MG63 (cell line): ENCODE measurements at regions not wholly inside any gene's neighbourhood (a gene's known extent, or its start where the extent isn't known, plus 50 kb on each side); places are given as distances from the start of the nearest gene placed in this dataset.

Experiments used
- DNase-seq: peaks from one replicate; pipeline ENCODE4 v3.0.0-alpha.2; 2020
- H3K27me3 ChIP-seq: fragments of 250-450 bp; sonication (Bioruptor Pico); 2 replicates; pipeline ENCODE4 v1.5.1; 2020; ENCODE audit warnings: mild to moderate bottlenecking, moderate library complexity
- H3K36me3 ChIP-seq: fragments of 250-450 bp; sonication (Bioruptor Pico); 2 replicates; pipeline ENCODE4 v1.5.1; 2020; ENCODE audit warnings: mild to moderate bottlenecking, moderate library complexity
- H3K4me3 ChIP-seq: fragments of 250-450 bp; sonication (Bioruptor Pico); 2 replicates; pipeline ENCODE4 v1.5.1; 2020; ENCODE audit warnings: mild to moderate bottlenecking, moderate library complexity
- H3K9me3 ChIP-seq: fragments of 250-450 bp; sonication (Bioruptor Pico); 2 replicates; pipeline ENCODE4 v1.5.1; 2020; ENCODE audit warnings: mild to moderate bottlenecking, moderate library complexity

DNA sequence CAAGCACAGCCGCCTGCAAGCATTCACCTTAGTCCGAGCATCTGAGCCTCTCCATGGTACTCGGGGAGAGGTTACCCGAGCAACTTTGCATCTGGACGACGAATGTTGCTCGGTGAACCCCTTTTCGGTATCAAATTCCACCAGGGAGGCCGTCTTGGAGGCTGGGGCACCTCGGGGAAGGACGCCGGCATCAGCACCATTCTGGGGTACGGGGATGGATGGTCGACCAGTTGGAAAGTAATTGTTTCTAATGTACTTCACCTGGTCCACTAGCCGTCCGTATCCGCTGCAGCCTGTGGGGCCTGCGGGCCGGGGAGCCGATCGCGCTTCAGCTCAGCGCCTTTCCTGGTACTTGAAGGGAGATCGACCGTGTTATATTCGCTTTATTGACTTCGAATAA lies 161.7 kb upstream of the RTL1 start:
- no peaks in the 10 kb centered on the region for H3K36me3 ChIP-seq
- DNase-seq: no peak
- H3K4me3 ChIP-seq: no peak overlapping the region
- H3K9me3 ChIP-seq: no peaks in the 10 kb centered on the region
- H3K27me3 ChIP-seq: no peaks in the 10 kb centered on the region

DNA sequence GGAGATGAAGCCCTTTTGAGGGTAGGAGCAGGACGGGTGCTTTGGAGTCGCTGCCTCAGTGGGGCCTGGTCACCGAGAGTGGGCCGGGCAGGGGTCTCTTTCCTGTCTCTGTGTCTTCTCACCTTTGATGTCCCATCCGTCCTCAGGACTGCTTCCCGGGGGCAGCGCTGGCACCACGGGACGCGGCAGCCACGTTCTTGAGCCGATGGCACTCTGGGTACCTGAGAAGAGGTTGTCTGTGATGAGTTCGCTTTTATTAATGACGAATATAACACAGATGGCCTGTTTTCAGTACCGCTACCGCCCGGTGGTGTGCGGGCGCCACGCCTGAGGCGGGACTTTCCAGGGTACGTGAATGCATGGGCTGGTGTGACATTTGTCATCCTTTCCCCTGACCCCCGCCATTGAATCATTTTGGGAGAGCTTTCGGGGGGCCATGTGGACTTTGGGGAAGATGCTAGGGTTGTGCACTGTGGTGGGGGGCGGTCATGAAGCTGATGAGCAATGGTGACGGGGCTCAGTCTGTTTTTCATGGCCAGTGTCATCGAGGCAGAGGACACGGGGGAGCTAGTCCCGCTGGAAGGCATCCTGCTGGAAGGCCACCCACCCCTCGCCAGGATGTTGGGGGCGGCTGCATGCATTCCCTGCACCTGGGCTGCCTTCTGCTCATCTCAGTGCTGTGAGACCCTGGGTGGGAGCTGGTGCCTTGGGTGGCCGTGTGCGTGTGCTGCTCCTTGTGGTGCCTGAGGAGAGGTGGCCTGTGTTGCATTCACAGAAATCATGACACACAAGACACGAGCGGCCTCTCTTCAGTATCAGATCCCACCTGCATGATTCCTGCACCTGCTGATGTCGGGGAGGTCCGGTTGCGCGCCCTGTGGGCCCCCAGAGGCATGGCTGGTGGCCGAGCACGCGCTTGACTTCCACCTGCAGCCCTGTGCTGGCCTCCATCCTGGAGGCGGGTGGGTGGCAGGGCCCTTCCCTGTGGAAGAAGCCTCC lies 162.5 kb upstream of the RTL1 start:
- H3K9me3 ChIP-seq: no peaks in the 10 kb centered on the region
- H3K27me3 ChIP-seq: no peaks in the 10 kb centered on the region
- H3K36me3 ChIP-seq: no peaks in the 10 kb centered on the region
- H3K4me3 ChIP-seq: no peak overlapping the region
- DNase-seq: no peak

DNA sequence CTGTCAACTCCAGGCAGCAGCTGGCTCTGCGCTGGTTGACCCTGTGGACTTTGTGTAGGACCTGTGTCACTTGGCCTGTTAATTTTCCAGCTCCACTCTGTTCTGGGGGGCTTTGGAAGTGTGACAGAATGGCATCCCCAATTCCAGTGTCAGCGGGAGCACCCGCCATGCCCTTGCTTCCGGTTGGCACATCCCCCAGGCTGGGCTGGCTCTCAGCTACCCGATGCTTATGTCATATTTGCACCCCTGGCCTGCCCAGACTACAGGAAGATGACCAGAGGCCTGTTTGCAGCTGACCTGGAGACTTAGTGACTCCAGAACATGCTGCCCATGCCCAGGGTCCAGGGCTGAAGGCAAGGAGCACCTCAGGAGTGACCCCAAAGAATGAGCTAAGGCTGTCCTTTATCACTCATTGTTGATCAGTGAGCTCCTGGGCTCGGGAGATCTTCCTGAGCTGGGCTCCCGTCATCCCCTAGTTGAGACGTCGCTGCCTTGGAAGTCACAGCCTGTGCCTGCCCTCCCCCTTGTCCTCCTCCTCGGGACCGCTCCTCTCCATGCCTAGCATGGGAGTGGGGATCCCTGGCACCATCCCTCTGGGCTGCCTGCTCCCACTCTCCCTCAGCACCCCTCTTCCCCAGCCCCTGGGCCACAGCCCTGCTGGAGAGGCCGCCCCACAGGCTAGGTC lies 163.4 kb upstream of the RTL1 start:
- DNase-seq: no peak
- H3K36me3 ChIP-seq: no peaks in the 10 kb centered on the region
- no peak overlapping the region for H3K4me3 ChIP-seq
- H3K27me3 ChIP-seq: no peaks in the 10 kb centered on the region
- no peaks in the 10 kb centered on the region for H3K9me3 ChIP-seq

DNA sequence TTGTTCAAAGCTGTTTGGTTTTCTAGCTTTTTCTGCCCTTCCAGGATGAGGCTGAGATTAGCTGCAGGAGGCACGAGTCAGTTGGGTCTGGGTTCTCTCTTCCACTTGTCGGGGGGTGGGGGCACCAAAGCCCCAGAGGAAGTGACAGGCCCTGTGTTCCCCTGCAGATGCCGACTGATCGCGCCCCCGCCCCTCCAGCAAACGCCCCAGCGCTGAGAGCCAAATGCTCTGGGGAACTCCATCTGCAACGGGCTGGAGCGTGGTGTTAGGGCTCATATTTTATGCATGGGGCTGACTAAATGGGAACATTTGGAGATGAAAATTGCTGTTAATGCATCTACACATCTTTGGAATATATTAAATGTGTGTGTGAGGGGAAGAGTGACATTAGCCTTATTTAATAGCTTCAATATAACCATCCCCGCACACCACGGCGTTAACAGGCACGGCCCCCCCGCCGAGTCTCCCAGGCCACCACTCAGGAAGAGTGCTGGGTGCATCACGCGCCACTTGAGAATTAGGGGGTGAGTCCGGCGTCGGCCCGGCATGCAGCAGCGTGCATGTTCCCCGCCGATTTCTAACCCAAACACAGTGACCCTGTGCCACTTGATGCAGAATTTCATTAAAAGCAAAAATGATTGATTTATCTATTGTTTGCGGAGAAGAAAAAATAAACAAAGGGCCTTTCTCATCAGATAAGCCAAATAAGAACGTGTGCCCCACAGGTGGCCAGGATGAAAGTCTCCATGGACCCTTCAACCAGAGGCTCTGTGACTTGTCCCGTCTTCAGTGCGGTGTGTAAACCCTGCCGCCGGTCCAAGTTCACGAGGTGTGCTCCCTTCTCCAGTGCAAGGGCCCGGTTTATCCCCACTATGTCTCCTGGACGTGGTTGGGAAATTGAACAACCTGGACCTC lies 165.0 kb upstream of the RTL1 start:
- no peak overlapping the region for H3K4me3 ChIP-seq
- DNase-seq: no peak
- no peaks in the 10 kb centered on the region for H3K36me3 ChIP-seq
- no peaks in the 10 kb centered on the region for H3K27me3 ChIP-seq
- H3K9me3 ChIP-seq: no peaks in the 10 kb centered on the region

DNA sequence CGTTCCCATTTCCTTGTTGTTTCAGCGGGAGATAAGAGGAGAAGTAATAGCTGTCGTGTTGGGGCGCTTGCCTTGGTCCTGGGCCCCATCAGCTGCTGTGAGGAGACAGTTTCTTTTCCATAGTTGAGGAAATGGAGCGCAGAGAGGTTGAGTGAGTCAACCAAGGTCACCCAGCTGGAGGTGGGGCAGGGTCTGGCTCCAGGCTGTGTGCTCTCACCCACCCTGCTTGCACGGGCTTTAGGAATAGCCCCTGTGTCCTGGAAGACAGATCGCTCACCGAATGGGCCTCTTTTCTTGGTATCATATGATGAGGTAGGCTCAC lies 165.7 kb upstream of the RTL1 start:
- Histone ChIP-seq H3K9me3 (no peaks in the 10 kb centered on the region), H3K27me3 (no peaks in the 10 kb centered on the region), H3K4me3 (no peak overlapping the region), H3K36me3 (no peaks in the 10 kb centered on the region)
- DNase-seq: no peak

DNA sequence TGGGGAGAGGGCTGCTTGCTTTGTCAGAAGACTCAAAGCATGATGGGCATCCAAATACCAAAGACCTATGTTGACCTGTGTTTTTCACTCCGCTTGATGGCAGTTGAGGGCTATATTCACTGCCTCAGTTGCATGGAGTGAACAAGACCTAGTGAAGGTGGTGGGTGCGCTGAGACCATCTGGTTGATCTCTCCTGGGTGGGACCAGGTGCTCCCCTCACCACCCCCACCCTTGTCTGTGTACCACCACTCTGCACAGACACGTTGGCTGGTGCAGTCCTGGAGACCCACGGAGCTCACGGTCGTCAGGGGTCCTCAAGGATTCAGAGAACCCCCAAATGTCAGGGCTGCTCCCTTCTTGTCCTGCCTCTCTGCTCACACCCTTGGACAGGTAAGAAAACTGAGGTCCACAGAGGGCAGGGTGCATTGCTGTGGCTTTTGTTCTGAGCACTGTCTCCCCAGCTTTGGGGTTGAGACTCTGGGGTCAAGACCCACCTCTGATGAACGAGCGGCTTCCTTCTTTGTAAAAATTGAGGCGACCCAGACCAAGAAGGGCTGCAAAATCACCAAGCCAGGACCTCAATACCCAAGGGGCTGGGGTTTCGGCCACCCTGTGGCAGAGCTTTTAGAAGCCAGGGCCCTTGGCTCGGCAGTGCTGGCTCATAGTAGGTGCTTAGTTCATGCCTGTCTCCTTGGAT lies 166.3 kb upstream of the RTL1 start:
- no peak for DNase-seq
- Histone ChIP-seq H3K9me3 (no peaks in the 10 kb centered on the region), H3K36me3 (no peaks in the 10 kb centered on the region), H3K4me3 (no peak overlapping the region), H3K27me3 (no peaks in the 10 kb centered on the region)

DNA sequence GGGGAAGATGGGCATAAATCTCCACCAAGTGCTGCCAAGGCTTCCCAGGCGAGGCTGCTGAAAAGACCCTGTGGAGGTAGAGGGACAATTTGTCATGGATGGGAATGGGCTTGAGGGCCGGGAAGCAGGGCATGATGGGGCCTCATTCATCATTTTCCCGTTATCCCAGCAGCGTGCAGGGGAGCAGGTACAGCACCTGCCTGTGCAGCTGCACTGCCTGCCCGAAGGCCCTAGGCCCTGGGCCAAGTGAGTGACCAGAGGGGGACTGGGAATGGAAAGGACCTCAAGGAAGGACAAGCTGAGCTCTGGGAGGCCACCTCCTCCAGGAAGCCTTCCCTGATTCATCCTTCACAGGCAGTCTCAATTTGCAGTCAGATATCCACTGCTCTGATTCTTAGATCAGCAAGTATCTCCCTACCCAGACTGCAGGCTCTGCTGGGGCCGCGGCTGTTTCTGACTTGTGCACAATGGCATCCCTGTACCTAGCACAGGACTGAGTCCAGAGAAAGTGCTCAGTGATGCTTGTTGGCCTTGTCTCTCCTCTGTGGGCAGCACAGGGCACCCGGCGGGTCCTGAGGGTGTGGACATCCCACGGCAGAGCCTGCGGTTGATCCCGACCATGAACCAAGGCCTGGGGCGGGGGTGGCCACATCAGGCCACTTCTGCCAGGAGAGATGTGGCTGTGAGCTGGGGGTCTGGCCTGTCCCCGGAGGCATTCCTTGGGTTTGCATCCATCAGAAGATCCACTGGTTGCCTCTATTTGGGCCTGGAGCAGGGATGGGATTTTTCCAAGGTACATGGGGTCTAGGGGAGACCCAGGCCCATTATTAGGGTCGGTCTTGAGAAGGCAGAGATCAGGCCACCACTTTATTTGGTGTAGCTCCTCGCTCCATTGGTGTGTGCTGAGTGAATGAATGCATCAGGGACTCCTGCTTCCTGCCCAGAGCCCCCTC lies 167.3 kb upstream of the RTL1 start:
- Histone ChIP-seq H3K36me3 (no peaks in the 10 kb centered on the region), H3K27me3 (no peaks in the 10 kb centered on the region), H3K9me3 (no peaks in the 10 kb centered on the region), H3K4me3 (no peak overlapping the region)
- DNase-seq: no peak

DNA sequence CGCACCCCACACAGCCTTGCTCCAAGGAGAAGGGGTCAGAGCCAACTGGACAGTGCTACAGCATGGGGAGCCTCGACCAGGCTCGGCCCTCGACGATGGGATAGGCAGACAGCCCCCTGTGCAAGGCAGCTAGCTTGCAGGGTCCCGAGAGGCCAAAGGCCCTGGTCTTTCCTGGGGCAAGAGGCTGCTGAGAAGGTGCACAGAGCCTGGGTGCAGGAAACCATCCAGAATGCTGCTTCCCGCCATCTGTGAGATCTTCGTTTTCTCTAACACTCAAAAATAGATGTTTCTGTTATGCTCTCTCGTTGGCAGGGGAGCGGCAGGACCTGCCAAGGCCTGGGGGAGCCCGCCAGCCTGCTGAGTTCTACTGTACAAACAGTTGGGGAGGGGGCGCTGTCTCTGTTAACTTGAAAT lies 168.0 kb upstream of the RTL1 start:
- no peaks in the 10 kb centered on the region for H3K27me3 ChIP-seq
- no peak overlapping the region for H3K4me3 ChIP-seq
- no peaks in the 10 kb centered on the region for H3K9me3 ChIP-seq
- no peaks in the 10 kb centered on the region for H3K36me3 ChIP-seq
- DNase-seq: no peak

DNA sequence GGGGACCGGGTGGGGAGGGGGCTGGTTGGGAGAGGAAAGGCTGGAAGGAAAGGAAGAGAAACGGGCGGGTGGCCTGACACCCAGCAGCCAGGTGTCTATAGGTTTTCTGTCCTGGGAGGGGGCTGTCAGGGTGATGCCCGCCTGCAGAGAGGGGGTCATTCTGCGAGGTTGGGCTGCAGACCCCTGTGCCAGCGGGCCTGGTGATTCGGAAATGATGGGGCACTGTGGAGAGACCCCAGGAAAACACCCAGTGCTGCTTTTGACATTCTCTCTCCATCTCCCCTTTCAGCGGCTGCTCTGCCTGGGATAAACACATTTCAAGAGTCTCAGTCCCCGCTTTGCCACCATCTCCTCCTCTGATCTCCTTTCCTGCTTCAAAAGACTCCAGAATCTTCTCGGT lies 168.5 kb upstream of the RTL1 start:
- no peaks in the 10 kb centered on the region for H3K36me3 ChIP-seq
- H3K27me3 ChIP-seq: no peaks in the 10 kb centered on the region
- no peaks in the 10 kb centered on the region for H3K9me3 ChIP-seq
- no peak for DNase-seq
- H3K4me3 ChIP-seq: no peak overlapping the region

DNA sequence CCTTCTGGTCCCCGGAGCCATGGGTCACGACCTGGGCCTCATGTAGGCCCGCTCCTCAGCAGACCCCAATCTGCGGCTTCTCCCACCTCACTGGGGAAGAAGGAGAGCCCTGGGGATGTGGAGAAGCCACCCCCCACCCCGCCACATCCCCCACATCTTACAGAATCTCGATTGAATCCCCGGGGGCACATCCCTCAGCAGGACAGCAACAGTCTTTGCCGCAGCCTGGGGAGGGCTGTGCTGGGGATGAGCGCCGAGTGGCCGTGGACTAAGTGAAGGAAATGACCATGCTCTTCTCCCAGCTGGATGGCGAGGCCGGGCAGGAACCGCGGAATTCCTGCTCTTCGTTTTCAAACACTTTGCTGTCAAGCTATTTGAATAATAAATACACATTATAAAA lies 169.0 kb upstream of the RTL1 start:
- Histone ChIP-seq H3K9me3 (no peaks in the 10 kb centered on the region), H3K4me3 (no peak overlapping the region), H3K27me3 (no peaks in the 10 kb centered on the region), H3K36me3 (no peaks in the 10 kb centered on the region)
- DNase-seq: no peak

DNA sequence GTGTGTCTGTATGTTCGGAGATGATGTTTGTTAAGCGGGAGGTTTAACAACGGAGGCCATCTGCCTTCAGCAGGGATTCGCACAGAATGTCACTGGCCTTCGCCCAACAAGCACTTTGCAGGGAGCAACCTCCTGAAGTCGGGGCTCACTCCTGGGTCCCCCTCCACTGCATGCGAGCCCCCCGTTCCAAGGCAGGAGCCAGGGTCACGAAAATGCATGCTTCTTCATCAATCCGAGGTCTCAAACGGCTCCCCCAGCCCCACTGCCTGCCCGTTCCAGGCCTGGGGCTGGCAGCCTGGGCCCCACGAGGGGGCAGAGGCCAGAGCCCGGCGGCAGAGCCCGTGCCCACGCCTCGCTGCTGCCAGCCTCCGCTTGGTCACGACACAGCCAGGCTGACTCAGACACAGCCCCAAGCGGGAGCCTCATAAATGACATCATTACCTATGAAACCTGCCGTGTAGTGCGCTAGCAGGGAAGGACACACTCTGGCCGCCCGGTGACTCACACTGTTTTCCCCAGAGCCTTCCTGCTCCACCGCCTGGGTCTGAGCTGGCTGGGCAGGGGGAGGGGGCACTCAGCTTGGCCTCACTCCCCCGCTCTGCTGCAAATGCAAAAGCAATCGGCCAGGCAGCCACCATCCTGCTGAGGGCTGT lies 169.5 kb upstream of the RTL1 start:
- Histone ChIP-seq H3K27me3 (no peaks in the 10 kb centered on the region), H3K9me3 (no peaks in the 10 kb centered on the region), H3K4me3 (no peak overlapping the region), H3K36me3 (no peaks in the 10 kb centered on the region)
- DNase-seq: peak; percentile 98

DNA sequence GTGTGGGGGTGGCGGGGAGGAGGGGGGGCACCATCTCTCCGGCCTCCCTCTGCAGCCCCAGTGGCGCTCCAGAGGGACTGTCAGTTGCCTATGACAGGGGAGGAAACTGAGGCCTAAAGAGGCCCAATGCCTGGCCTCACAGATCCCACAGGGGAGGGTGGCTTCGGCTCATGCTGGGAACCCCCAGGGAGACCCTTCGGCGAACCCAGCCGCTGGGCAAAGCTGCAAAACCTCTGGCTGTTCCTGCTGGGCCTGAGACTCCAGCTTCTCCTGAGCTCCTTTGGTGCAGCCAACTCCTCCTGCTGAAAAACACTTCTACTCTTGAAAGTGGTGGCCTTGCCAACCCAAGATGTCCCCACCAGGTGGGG lies 170.1 kb upstream of the RTL1 start:
- no peak overlapping the region for H3K4me3 ChIP-seq

DNA sequence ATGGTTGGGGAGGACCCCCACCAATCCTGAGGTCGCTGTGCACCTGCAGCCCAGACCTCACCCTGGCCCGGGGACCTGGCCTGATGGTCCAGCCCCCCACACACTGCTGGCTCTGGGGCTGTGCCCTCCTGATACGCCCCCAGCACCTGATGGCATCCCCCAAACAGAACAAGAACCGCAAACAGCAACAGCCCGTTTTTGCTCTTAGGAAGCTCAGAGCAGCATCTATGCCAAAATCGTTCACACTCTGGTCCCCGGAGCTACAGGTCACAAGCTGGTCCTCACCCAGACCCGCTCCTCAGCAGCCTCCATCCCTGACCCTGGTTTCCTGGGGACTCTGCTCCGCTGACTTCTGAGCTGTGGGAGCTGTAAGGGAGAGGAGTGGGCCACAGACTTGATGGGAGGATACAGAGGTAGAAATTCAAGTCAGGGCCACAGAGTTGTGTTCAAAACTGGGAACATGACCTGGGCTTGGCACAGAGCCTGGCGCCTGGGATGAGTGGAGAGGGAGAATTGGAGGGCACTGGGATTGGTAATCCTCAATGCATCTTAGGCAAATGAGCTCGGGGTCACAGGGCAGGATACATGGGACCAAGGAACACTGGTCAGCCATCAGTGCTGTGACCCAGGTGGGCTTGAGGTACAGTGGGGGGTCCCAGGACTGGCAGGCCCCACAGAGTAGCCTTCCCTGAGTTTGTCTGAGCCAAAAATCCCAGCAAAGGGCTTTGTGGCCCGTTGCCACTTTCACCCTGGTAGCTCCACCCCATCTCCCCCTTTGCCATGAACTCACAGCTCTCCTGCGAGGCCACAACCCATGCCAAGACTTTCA lies 170.9 kb upstream of the RTL1 start:
- Histone ChIP-seq H3K27me3 (no peaks in the 10 kb centered on the region), H3K9me3 (no peaks in the 10 kb centered on the region), H3K36me3 (no peaks in the 10 kb centered on the region), H3K4me3 (no peak overlapping the region)
- no peak for DNase-seq

More for the DNA sequence above, 170.1 kb upstream of the RTL1 start:
- no peaks in the 10 kb centered on the region for H3K36me3 ChIP-seq
- no peaks in the 10 kb centered on the region for H3K9me3 ChIP-seq
- no peak for DNase-seq
- no peaks in the 10 kb centered on the region for H3K27me3 ChIP-seq

DNA sequence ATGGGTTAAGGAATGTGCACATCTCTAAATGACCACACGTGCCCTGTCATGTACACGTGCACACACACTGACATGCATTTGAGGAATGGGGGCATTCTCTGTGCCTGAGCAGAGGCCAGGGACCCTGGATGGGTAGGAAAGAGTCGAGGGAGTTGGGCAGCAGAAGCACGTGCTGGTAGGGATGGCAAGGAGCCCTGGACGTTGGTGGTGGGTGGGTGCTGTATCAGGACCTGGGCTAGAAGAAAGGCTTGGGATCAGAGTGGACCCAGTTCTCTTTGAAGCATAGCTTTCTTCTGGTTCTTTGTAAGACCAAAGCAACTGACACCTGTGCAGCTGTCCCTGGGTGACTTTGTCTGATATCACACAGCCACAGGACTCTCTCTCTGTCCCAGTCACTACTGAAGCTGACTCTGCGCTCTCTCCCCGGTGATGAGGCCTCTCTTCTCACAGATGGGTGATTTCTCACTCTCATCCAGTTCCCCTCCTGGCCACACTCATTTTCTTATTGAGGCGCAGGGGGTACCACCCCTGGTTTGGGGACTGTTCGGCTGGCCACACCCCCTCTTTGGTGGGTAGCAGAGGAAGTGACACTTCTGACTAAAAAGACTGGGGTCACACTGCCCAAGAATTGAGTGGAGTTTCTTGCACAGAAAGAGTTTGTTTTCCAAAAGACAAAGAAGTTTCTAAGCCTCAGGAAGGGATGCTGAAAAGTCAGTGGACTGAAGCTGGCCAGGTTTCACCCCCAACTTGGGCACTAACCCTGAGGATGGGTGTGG lies 171.7 kb upstream of the RTL1 start:
- Histone ChIP-seq H3K4me3 (no peak overlapping the region), H3K9me3 (no peaks in the 10 kb centered on the region), H3K36me3 (no peaks in the 10 kb centered on the region), H3K27me3 (no peaks in the 10 kb centered on the region)
- DNase-seq: no peak
